ENCODE measurements at regions not wholly inside any gene's neighbourhood (a gene's known extent, or its start where the extent isn't known, plus 50 kb on each side); places are given as distances from the start of the nearest gene placed in this dataset.

DNA sequence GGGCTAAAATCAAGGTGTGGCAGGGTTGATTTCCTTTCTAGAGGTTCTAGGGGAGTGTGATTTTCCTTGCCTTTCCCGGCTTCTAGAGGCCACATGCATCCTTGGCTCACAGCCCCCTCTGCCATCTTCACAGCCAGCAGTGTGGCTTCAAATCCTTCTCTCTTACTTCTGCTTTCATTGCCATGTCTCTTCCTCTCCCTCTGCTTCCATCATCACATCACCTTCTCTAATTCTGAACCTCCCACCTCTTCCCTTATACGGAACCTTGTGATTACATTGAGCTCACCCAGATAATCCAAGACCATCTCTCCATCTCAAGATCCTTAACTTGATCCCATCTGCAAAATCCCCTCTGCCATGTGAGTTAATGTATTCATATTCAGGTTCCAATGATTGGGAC, 56.2 kb upstream of the RMDN2 start:
- H3K27ac ChIP-seq, result no peak overlapping the region
- H2AFZ ChIP-seq, result no peak overlapping the region
- TF ChIP-seq, protein P1, sequence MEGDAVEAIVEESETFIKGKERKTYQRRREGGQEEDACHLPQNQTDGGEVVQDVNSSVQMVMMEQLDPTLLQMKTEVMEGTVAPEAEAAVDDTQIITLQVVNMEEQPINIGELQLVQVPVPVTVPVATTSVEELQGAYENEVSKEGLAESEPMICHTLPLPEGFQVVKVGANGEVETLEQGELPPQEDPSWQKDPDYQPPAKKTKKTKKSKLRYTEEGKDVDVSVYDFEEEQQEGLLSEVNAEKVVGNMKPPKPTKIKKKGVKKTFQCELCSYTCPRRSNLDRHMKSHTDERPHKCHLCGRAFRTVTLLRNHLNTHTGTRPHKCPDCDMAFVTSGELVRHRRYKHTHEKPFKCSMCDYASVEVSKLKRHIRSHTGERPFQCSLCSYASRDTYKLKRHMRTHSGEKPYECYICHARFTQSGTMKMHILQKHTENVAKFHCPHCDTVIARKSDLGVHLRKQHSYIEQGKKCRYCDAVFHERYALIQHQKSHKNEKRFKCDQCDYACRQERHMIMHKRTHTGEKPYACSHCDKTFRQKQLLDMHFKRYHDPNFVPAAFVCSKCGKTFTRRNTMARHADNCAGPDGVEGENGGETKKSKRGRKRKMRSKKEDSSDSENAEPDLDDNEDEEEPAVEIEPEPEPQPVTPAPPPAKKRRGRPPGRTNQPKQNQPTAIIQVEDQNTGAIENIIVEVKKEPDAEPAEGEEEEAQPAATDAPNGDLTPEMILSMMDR (conservative IDR thresholded peaks at IDR 0.05), result no peak
- TF ChIP-seq EZH2 (IDR thresholded peaks at IDR 0.05; ENCODE audit: low read depth), result no peak
- no peaks in the 10 kb centered on the region for H3K9me3 ChIP-seq (ENCODE audit: insufficient read depth, low read depth)
- H3K9me2 ChIP-seq (ENCODE audit: insufficient read depth), result no peaks in the 10 kb centered on the region
- no peaks in the 10 kb centered on the region for H3K36me3 ChIP-seq (ENCODE audit: low read depth)
- intact Hi-C loops (cut with micrococcal nuclease; ENCODE audit: unreplicated experiment), result no loop called here
- POLR2A ChIA-PET (ENCODE audit: unreplicated experiment), result no interaction called here
- H3K4me3 ChIP-seq, result no peak overlapping the region
- CTCF ChIA-PET, result interaction anchor here (0.6 kb wide), 2 partner anchors 8 to 473 kb away, joined by 3 to 6 read pairs; no protein-coding TSS in a partner anchor
- H3K27me3 ChIP-seq (ENCODE audit: insufficient read depth, low read depth), result no peaks in the 10 kb centered on the region
- H3K79me2 ChIP-seq (ENCODE audit: low read depth), result no peaks in the 10 kb centered on the region
- H3K4me1 ChIP-seq (replicated peaks; ENCODE audit: insufficient read depth), result 0 out of 2 replicates have a peak, but pooled peaks cover 4% of the 10 kb centered on the region
- no peaks in the 10 kb centered on the region for H3F3A ChIP-seq (ENCODE audit: insufficient read depth, low read depth)
- H3K4me2 ChIP-seq, result no peak overlapping the region
- DNase-seq, result no peak
- no peaks in the 10 kb centered on the region for H4K20me1 ChIP-seq (ENCODE audit: insufficient read depth)
- BruUV-seq (replicated peaks), result no TSS peak

DNA sequence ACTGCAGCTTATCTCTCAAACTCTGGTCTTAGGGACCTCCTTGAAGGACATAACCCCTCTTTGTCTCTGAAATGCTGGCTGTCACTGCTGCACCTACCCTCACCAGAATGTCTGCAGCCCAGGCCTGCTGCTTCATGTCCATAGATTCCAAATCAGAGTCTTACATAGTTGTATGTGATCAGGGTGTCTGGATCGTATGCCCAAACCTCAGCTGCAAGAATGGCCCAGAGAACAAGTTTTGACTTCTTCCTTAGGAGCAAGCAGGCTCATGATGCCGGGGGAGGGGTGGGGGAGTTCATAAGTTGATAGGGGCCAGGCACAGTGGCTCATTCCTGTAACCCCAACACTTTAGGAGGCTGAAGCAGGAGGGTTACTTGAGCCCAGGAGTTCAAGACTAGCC, 55.8 kb upstream of the RMDN2 start:
- BruUV-seq (replicated peaks), result no TSS peak
- CTCF ChIA-PET, result interaction anchor here (0.6 kb wide), 2 partner anchors 8 to 473 kb away, joined by 3 to 6 read pairs; no protein-coding TSS in a partner anchor
- intact Hi-C loops (cut with micrococcal nuclease; ENCODE audit: unreplicated experiment), result no loop called here
- H3K79me2 ChIP-seq (ENCODE audit: low read depth), result no peaks in the 10 kb centered on the region
- no peaks in the 10 kb centered on the region for H3K27me3 ChIP-seq (ENCODE audit: insufficient read depth, low read depth)
- DNase-seq, result no peak
- H3K36me3 ChIP-seq (ENCODE audit: low read depth), result no peaks in the 10 kb centered on the region
- no peaks in the 10 kb centered on the region for H3K9me2 ChIP-seq (ENCODE audit: insufficient read depth)
- no peak overlapping the region for H3K27ac ChIP-seq
- H3K4me1 ChIP-seq (replicated peaks; ENCODE audit: insufficient read depth), result 0 out of 2 replicates have a peak, but pooled peaks cover 4% of the 10 kb centered on the region
- H3F3A ChIP-seq (ENCODE audit: insufficient read depth, low read depth), result no peaks in the 10 kb centered on the region
- no peaks in the 10 kb centered on the region for H4K20me1 ChIP-seq (ENCODE audit: insufficient read depth)
- H2AFZ ChIP-seq, result no peak overlapping the region
- POLR2A ChIA-PET (ENCODE audit: unreplicated experiment), result no interaction called here
- no peak overlapping the region for H3K4me2 ChIP-seq
- TF ChIP-seq, protein P1 (conservative IDR thresholded peaks at IDR 0.05), result no peak
- TF ChIP-seq EZH2 (IDR thresholded peaks at IDR 0.05; ENCODE audit: low read depth), result no peak
- H3K4me3 ChIP-seq, result no peak overlapping the region
- no peaks in the 10 kb centered on the region for H3K9me3 ChIP-seq (ENCODE audit: insufficient read depth, low read depth)

DNA sequence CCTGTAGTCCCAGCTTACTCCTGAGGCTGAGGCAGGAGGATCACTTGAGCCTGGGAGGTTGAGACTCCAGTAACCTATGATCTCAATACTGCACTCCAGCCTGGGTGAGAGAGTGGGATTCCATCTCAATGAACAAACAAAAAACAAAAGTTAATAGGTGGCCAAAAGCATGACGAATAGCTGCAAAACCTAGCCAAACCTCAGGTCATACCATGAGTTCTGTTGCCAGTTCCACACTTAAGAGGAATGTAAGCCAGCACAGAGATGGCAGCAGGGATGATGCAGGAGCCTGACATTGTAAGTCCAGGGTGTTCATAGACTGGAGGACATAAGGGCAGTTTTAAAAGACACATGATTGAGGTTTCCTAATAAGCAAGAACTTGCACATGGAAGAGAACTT, 55.3 kb upstream of the RMDN2 start:
- DNase-seq, result no peak
- no peaks in the 10 kb centered on the region for H3K9me2 ChIP-seq (ENCODE audit: insufficient read depth)

More for the DNA sequence above, 55.3 kb upstream of the RMDN2 start:
- ChIA-PET CTCF (no interaction called here), POLR2A (ENCODE audit: unreplicated experiment) (no interaction called here)
- Histone ChIP-seq H3F3A (ENCODE audit: insufficient read depth, low read depth) (no peaks in the 10 kb centered on the region), H3K36me3 (ENCODE audit: low read depth) (no peaks in the 10 kb centered on the region), H3K4me3 (no peak overlapping the region), H3K9me3 (ENCODE audit: insufficient read depth, low read depth) (no peaks in the 10 kb centered on the region), H3K4me1 (replicated peaks; ENCODE audit: insufficient read depth) (0 out of 2 replicates have a peak, but pooled peaks cover 4% of the 10 kb centered on the region), H2AFZ (no peak overlapping the region), H3K27me3 (ENCODE audit: insufficient read depth, low read depth) (no peaks in the 10 kb centered on the region), H3K79me2 (ENCODE audit: low read depth) (no peaks in the 10 kb centered on the region), H3K4me2 (no peak overlapping the region), H3K27ac (no peak overlapping the region), H4K20me1 (ENCODE audit: insufficient read depth) (no peaks in the 10 kb centered on the region)
- BruUV-seq (replicated peaks), result no TSS peak
- TF ChIP-seq, protein P1 (conservative IDR thresholded peaks at IDR 0.05), result no peak
- no peak for TF ChIP-seq EZH2 (IDR thresholded peaks at IDR 0.05; ENCODE audit: low read depth)
- intact Hi-C loops (cut with micrococcal nuclease; ENCODE audit: unreplicated experiment), result loop anchor here (10.0 kb wide), 2 partner anchors 585 to 705 kb away; no protein-coding TSS in a partner anchor
